OCI-LY1 (cell line): ENCODE measurements at regions not wholly inside any gene's neighbourhood (a gene's known extent, or its start where the extent isn't known, plus 50 kb on each side); places are given as distances from the start of the nearest gene placed in this dataset.

Source experiments
- H2AFZ ChIP-seq: fragments of 200-600 bp; sonication (generic), shearing (Covaris generic); 2 replicates; pipeline ENCODE4 v1.6.0; 2014; ENCODE audit warnings: antibody characterized with exemption, mild to moderate bottlenecking, low read length
- H3F3A ChIP-seq: fragments of 200-600 bp; sonication (generic), shearing (Covaris generic); 2 replicates; pipeline ENCODE4 v1.6.0; 2014; ENCODE audit warnings: mild to moderate bottlenecking, antibody characterized with exemption, low read length, moderate library complexity; ENCODE audit not compliant: insufficient read depth
- H3K27ac ChIP-seq: fragments of 200-600 bp; sonication (generic); 2 replicates; pipeline ENCODE4 v1.5.1; 2014; ENCODE audit warnings: low read length, mixed run types, mild to moderate bottlenecking, low read depth; ENCODE audit not compliant: poor library complexity, severe bottlenecking
- H3K27me3 ChIP-seq: fragments of 200-600 bp; sonication (generic); 2 replicates; pipeline ENCODE4 v1.6.0; 2014; ENCODE audit warnings: antibody characterized with exemption, mild to moderate bottlenecking, low read length, moderate library complexity; ENCODE audit not compliant: insufficient read depth
- H3K36me3 ChIP-seq: fragments of 200-600 bp; sonication (generic); 2 replicates; pipeline ENCODE4 v1.6.1; 2014; ENCODE audit warnings: mild to moderate bottlenecking, antibody characterized with exemption, low read length, moderate library complexity, mixed read lengths; ENCODE audit not compliant: insufficient read depth
- H3K4me1 ChIP-seq: fragments of 200-600 bp; sonication (generic); 2 replicates; pipeline ENCODE4 v1.5.1; 2014; ENCODE audit warnings: mild to moderate bottlenecking, low read length, moderate library complexity; ENCODE audit not compliant: insufficient read depth, severe bottlenecking
- H3K4me2 ChIP-seq: fragments of 200-600 bp; sonication (generic), shearing (Covaris generic); 2 replicates; pipeline ENCODE4 v1.6.1; 2014; ENCODE audit warnings: low read length
- H3K4me3 ChIP-seq: fragments of 200-600 bp; sonication (generic); 2 replicates; pipeline ENCODE4 v1.5.1; 2014; ENCODE audit warnings: low read length, low read depth, mild to moderate bottlenecking, mixed read lengths; ENCODE audit not compliant: poor library complexity, severe bottlenecking
- H3K79me2 ChIP-seq: fragments of 200-600 bp; shearing (Covaris generic); 2 replicates; pipeline ENCODE4 v1.6.1; 2016; ENCODE audit warnings: mixed run types, low read length, mixed read lengths; ENCODE audit not compliant: insufficient read depth
- H3K9ac ChIP-seq: fragments of 200-600 bp; sonication (generic), shearing (Covaris generic); 2 replicates; pipeline ENCODE4 v1.6.1; 2014; ENCODE audit warnings: mild to moderate bottlenecking, low read length, mixed read lengths
- H3K9me2 ChIP-seq: fragments of 200-600 bp; sonication (generic), shearing (Covaris generic); 2 replicates; pipeline ENCODE4 v1.6.1; 2014; ENCODE audit warnings: low read depth, mild to moderate bottlenecking, low read length, mixed read lengths
- H3K9me3 ChIP-seq: fragments of 200-600 bp; shearing (Covaris generic); 2 replicates; pipeline ENCODE4 v1.6.1; 2014; ENCODE audit warnings: low read length, mixed read lengths
- H4K20me1 ChIP-seq: fragments of 200-600 bp; sonication (generic), shearing (Covaris generic); 2 replicates; pipeline ENCODE4 v1.6.0; 2016; ENCODE audit warnings: mild to moderate bottlenecking, low read length; ENCODE audit not compliant: insufficient read depth
- EZH2 ChIP-seq: fragments of 200-600 bp; sonication (generic), shearing (Covaris generic); IDR thresholded peaks from 2 replicates; pipeline ENCODE4 v1.8.0; 2017; ENCODE audit warnings: borderline replicate concordance, mixed run types, mild to moderate bottlenecking, antibody characterized with exemption, low read length, moderate library complexity, mixed read lengths
- TF ChIP-seq, protein P1 (sequence below): fragments of 200-600 bp; sonication (generic), shearing (Covaris generic); IDR thresholded peaks from 2 replicates; pipeline ENCODE4 v1.5.1; 2017; ENCODE audit warnings: mild to moderate bottlenecking, antibody characterized with exemption, low read length, moderate library complexity, mixed read lengths

DNA sequence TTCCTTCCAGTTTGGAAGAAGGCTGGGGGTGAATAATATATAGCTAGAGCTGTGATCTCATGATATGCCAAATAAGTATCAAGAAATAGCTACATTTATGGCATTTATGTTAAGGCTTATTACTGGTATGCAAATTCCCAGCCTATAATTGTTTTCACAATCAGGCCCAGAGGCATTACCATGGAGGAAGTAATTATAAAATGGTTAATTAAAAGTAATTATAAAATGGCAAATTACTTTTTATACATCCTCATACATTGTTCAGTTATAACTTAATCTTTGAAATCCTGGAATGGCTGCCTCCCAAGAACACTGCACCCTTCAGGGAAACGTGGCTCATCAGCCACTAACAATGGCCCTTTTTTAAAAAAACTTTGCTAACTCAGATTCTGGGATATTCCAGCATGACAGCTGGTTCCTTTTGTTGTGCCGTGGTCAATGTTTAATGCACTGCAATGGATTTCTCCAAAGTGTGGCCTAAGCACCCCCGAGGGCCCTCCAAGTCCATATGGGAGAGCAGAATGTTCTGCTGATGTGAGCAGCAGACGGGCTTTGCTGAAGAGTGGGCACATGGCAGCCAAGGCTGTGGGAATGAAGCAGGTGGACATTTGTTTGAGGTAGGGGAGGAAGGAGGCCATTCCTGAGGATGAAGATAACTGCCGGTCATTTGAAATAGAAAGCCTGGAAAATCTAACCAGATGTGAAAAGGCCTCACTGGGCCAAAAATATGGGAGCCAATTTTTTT is 483.5 kb upstream of the GCFC2 start:
- no peak overlapping the region for H3K4me3 ChIP-seq
- H3F3A ChIP-seq = no peaks in the 10 kb centered on the region
- H3K27ac ChIP-seq = no peak overlapping the region
- H3K4me2 ChIP-seq = no peak overlapping the region
- H3K9me2 ChIP-seq = no peaks in the 10 kb centered on the region
- TF ChIP-seq, protein P1, sequence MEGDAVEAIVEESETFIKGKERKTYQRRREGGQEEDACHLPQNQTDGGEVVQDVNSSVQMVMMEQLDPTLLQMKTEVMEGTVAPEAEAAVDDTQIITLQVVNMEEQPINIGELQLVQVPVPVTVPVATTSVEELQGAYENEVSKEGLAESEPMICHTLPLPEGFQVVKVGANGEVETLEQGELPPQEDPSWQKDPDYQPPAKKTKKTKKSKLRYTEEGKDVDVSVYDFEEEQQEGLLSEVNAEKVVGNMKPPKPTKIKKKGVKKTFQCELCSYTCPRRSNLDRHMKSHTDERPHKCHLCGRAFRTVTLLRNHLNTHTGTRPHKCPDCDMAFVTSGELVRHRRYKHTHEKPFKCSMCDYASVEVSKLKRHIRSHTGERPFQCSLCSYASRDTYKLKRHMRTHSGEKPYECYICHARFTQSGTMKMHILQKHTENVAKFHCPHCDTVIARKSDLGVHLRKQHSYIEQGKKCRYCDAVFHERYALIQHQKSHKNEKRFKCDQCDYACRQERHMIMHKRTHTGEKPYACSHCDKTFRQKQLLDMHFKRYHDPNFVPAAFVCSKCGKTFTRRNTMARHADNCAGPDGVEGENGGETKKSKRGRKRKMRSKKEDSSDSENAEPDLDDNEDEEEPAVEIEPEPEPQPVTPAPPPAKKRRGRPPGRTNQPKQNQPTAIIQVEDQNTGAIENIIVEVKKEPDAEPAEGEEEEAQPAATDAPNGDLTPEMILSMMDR = no peak
- H3K9me3 ChIP-seq = no peaks in the 10 kb centered on the region
- H4K20me1 ChIP-seq = no peaks in the 10 kb centered on the region
- no peak overlapping the region for H3K9ac ChIP-seq
- H3K79me2 ChIP-seq = no peaks in the 10 kb centered on the region
- H3K36me3 ChIP-seq = no peaks in the 10 kb centered on the region
- H3K4me1 ChIP-seq = peaks cover 7% of the 10 kb centered on the region
- no peaks in the 10 kb centered on the region for H3K27me3 ChIP-seq
- H2AFZ ChIP-seq = no peak overlapping the region

DNA sequence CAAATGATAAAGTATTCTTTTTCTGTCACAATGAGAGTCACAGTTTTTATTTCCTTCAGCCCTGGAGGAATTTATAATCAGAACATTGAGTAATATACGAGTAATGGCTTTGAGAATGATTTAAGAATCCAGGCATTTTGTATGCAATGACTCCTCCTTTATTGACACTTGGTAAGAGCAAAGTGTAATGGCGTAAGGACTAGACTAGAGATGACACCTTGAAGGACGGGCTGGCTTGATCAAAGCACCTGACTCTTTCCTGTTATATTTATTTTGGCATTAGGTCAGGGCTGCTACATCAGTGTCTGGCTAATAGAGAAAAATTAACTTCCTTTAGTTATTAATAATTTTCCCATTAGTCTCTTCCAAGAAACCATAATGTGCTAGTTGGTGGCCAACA is 482.4 kb upstream of the GCFC2 start:
- Histone ChIP-seq H3K4me3 (no peak overlapping the region), H3K27ac (no peak overlapping the region), H3K9me3 (no peaks in the 10 kb centered on the region), H3K9ac (no peak overlapping the region), H3K4me1 (peaks cover 1% of the 10 kb centered on the region), H3K79me2 (no peaks in the 10 kb centered on the region), H4K20me1 (no peaks in the 10 kb centered on the region), H3K36me3 (no peaks in the 10 kb centered on the region), H3K9me2 (no peaks in the 10 kb centered on the region), H2AFZ (no peak overlapping the region), H3K27me3 (no peaks in the 10 kb centered on the region), H3F3A (no peaks in the 10 kb centered on the region), H3K4me2 (no peak overlapping the region)
- TF ChIP-seq, protein P1 = no peak
- no peak for TF ChIP-seq EZH2

DNA sequence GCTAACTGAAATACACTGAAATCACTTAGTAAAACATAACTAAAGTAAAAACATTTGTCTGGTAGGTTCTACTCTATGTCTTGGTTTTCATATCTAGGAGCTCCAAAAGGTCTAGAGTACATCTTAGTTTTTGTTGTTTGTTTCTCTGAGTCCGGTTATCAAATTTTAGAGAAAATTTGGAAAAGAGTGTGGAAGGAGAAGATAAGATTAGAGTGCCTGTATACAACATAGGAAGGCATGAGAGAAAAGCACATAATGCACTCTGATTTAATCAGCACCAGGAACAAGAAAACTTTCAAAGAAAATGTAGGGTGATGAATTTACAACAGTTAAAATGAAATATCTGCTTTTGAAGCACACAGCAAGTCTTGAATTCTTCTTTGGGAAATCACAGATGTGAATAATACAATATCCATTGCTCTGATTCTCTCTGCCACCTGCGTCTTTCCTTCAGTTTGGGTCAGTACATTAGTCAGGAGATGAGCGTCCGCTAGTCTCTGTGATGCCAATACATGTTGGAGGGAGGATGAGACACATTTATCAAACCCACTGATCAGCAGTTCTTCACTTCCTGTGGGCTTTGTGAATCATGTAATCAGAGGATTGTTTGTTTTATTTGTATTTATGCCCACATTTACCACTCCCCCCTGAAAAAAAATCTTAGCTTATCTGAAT is 477.8 kb upstream of the GCFC2 start:
- Histone ChIP-seq H3K36me3 (no peaks in the 10 kb centered on the region), H3K4me2 (no peak overlapping the region), H3K9me2 (no peaks in the 10 kb centered on the region), H3K27me3 (no peaks in the 10 kb centered on the region), H4K20me1 (no peaks in the 10 kb centered on the region), H2AFZ (no peak overlapping the region), H3K79me2 (no peaks in the 10 kb centered on the region), H3K4me1 (no peaks in the 10 kb centered on the region), H3K27ac (no peak overlapping the region), H3F3A (no peaks in the 10 kb centered on the region), H3K4me3 (no peak overlapping the region), H3K9me3 (no peaks in the 10 kb centered on the region), H3K9ac (no peak overlapping the region)
- TF ChIP-seq EZH2 = no peak
- TF ChIP-seq, protein P1 = no peak
